Natural killer cell (primary cell): ENCODE measurements at regions not wholly inside any gene's neighbourhood (a gene's known extent, or its start where the extent isn't known, plus 50 kb on each side); places are given as distances from the start of the nearest gene placed in this dataset.
"Not testable (repeated sequence)": the region's sequence is repeated elsewhere in the genome, so short reads cannot be mapped to it uniquely, and the experiment has no call there.

Experiments
- ATAC-seq, 3 donors: fragments of 150-1000 bp in 2 of 3; fragments of 200-7000 bp in 1 of 3; cut with Tn5 transposase; 1 replicate in 1 of 3; 2 replicates in 2 of 3; pipeline ENCODE4 v1.10.0; 2021; ENCODE audit warnings: mild to moderate bottlenecking in 2 of 3, moderate library complexity in 2 of 3
- DNase-seq, 2 donors: peaks; one replicate each; pipeline versions ENCODE4 v3.0.0 to v3.0.0-alpha.2; 2013 to 2021; ENCODE audit warnings: mixed read lengths in 1 of 2
- H3K27ac ChIP-seq: one replicate; pipeline ENCODE4 v1.5.1; 2013; ENCODE audit warnings: mild to moderate bottlenecking, low read length
- H3K27me3 ChIP-seq: one replicate; pipeline ENCODE4 v1.6.1; 2013; ENCODE audit warnings: low read length; ENCODE audit not compliant: control insufficient read depth, insufficient read depth
- H3K36me3 ChIP-seq: one replicate; pipeline ENCODE4 v1.6.1; 2013; ENCODE audit warnings: low read length; ENCODE audit not compliant: control insufficient read depth, insufficient read depth
- H3K4me1 ChIP-seq: one replicate; pipeline ENCODE4 v1.6.1; 2013; ENCODE audit warnings: low read length; ENCODE audit not compliant: control insufficient read depth, insufficient read depth
- H3K4me3 ChIP-seq: one replicate; pipeline ENCODE4 v1.5.1; 2013; ENCODE audit warnings: low read length
- H3K9me3 ChIP-seq: one replicate; pipeline ENCODE4 v1.6.1; 2013; ENCODE audit warnings: low read length; ENCODE audit not compliant: control insufficient read depth, insufficient read depth
- H3K27ac Mint-ChIP-seq, 2 donors: one replicate each; pipeline ENCODE4 v1.8.0; 2022; ENCODE audit warnings: mild to moderate bottlenecking in 2 of 2, mixed read lengths in 2 of 2, moderate library complexity in 1 of 2
- H3K27me3 Mint-ChIP-seq, 2 donors: one replicate each; pipeline ENCODE4 v1.8.0; 2022; ENCODE audit warnings: low read depth in 2 of 2, mixed read lengths in 2 of 2
- H3K36me3 Mint-ChIP-seq: one replicate; pipeline ENCODE4 v1.8.0; 2022; ENCODE audit warnings: mixed read lengths
- H3K4me1 Mint-ChIP-seq, 2 donors: one replicate each; pipeline ENCODE4 v1.8.0; 2022; ENCODE audit warnings: mixed read lengths in 2 of 2
- H3K4me3 Mint-ChIP-seq: one replicate; pipeline ENCODE4 v1.8.0; 2022; ENCODE audit warnings: mild to moderate bottlenecking, moderate library complexity, mixed read lengths
- H3K9me3 Mint-ChIP-seq, 2 donors: one replicate each; pipeline ENCODE4 v1.8.0; 2022; ENCODE audit warnings: mixed read lengths in 2 of 2
- CTCF ChIP-seq: fragments of 200-600 bp; IDR thresholded peaks from one replicate; pipeline ENCODE4 v1.8.0; 2022; ENCODE audit warnings: antibody characterized with exemption
- WGBS: methylation state at CpG from one replicate; pipeline ENCODE4 v1.1.7; 2013; ENCODE audit warnings: missing lambda C conversion rate; ENCODE audit not compliant: insufficient coverage; 5-methylcytosine and 5-hydroxymethylcytosine counted together
- intact Hi-C: fragments of 100-400 bp; cut with micrococcal nuclease; formaldehyde crosslinking; loops from one replicate; pipeline ENCODE4 v1.14.2; 2022

- Histone ChIP-seq H3K36me3 (no peaks in the 10 kb centered on the region), H3K4me3 (no peak overlapping the region), H3K27ac (no peak overlapping the region), H3K4me1 (no peaks in the 10 kb centered on the region), H3K27me3 (no peaks in the 10 kb centered on the region), H3K9me3 (no peaks in the 10 kb centered on the region)
- Mint-ChIP-seq H3K27me3 (peaks cover 7 to 21% of the 10 kb centered on the region in 2 donors), H3K4me1 (no peaks in the 10 kb centered on the region), H3K36me3 (no peaks in the 10 kb centered on the region), H3K9me3 (no peaks in the 10 kb centered on the region), H3K27ac (no peak overlapping the region), H3K4me3 (no peak overlapping the region)
- TF ChIP-seq CTCF: no peak
- WGBS: 72% methylated on average over 6 of the region's 6 CpGs
- ATAC-seq: no peak
- no peak for DNase-seq
- intact Hi-C loops: no loop called here
Measured at GRCh38 chr6:159540883-159541282, 152.2 kb downstream of the SOD2 start.

GRCh38 chr6:159540152-159540551 lies 152.9 kb downstream of the SOD2 start:
- Mint-ChIP-seq H3K27me3 (peaks cover 7 to 26% of the 10 kb centered on the region in 2 donors), H3K27ac (no peak overlapping the region), H3K36me3 (no peaks in the 10 kb centered on the region), H3K4me3 (no peak overlapping the region), H3K4me1 (no peaks in the 10 kb centered on the region), H3K9me3 (no peaks in the 10 kb centered on the region)
- no peaks in the 10 kb centered on the region for H3K36me3 ChIP-seq
- H3K9me3 ChIP-seq: no peaks in the 10 kb centered on the region
- H3K4me1 ChIP-seq: no peaks in the 10 kb centered on the region
- whole genome bisulfite sequencing: 42% methylated on average over 12 of the region's 12 CpGs
- H3K27me3 ChIP-seq: no peaks in the 10 kb centered on the region
- no peak for DNase-seq
- intact Hi-C loops: no loop called here
- ATAC-seq: no peak
- TF ChIP-seq CTCF: no peak
- H3K27ac ChIP-seq: no peak overlapping the region
- no peak overlapping the region for H3K4me3 ChIP-seq

- H3K9me3 Mint-ChIP-seq, H3K27ac ChIP-seq, H3K27me3 ChIP-seq, H3K4me1 Mint-ChIP-seq, H3K4me1 ChIP-seq, H3K9me3 ChIP-seq, H3K36me3 Mint-ChIP-seq, H3K4me3 ChIP-seq, H3K27ac Mint-ChIP-seq, H3K4me3 Mint-ChIP-seq, intact Hi-C loops, ATAC-seq, DNase-seq, H3K36me3 ChIP-seq: not testable (repeated sequence)
- 96% methylated on average over 1 of the region's 1 CpG for WGBS
- H3K27me3 Mint-ChIP-seq: peaks cover 3 to 26% of the 10 kb centered on the region in 2 donors
Measured at GRCh38 chr6:159538031-159538430, 155.0 kb downstream of the SOD2 start.

GRCh38 chr6:159535656-159536350 lies 157.2 kb downstream of the SOD2 start:
- no peaks in the 10 kb centered on the region for H3K36me3 Mint-ChIP-seq
- intact Hi-C loops: no loop called here
- Histone ChIP-seq H3K9me3 (no peaks in the 10 kb centered on the region), H3K27me3 (no peaks in the 10 kb centered on the region), H3K4me3 (no peak overlapping the region), H3K4me1 (no peaks in the 10 kb centered on the region), H3K27ac (no peak overlapping the region), H3K36me3 (no peaks in the 10 kb centered on the region)
- DNase-seq (no peak), ATAC-seq (no peak)
- H3K9me3 Mint-ChIP-seq: no peaks in the 10 kb centered on the region
- WGBS: 94% methylated on average over 6 of the region's 9 CpGs
- no peaks in the 10 kb centered on the region for H3K4me1 Mint-ChIP-seq
- H3K4me3 Mint-ChIP-seq: no peak overlapping the region
- H3K27me3 Mint-ChIP-seq: peaks cover 0 to 24% of the 10 kb centered on the region in 2 donors
- H3K27ac Mint-ChIP-seq: no peak overlapping the region
- no peak for TF ChIP-seq CTCF
